ENCODE measurements at regions not wholly inside any gene's neighbourhood (a gene's known extent, or its start where the extent isn't known, plus 50 kb on each side); places are given as distances from the start of the nearest gene placed in this dataset.
A peak's percentile ranks its signal among the peaks of the same experiment; 100 is the strongest.

GRCh38 chr18:31225668-31226067 lies 63.0 kb upstream of the DSC1 start:
- DNase-seq: no peak
- H3K36me3 ChIP-seq: no peaks in the 10 kb centered on the region
- no peak overlapping the region for H3K27ac ChIP-seq
- H3K4me1 ChIP-seq: no peaks in the 10 kb centered on the region
- no peaks in the 10 kb centered on the region for H3K27me3 ChIP-seq
- H3K4me3 ChIP-seq: no peak overlapping the region
- no peak for TF ChIP-seq CTCF (IDR thresholded peaks at IDR 0.05)
- intact Hi-C loops (cut with DNase I): no loop called here
- peaks cover 0 to 4% of the 10 kb centered on the region in 2 donors for H3K9me3 ChIP-seq
- peak; percentile 66 for ATAC-seq

- DNase-seq (no peak), ATAC-seq (no peak)
- no peak overlapping the region for H3K27ac ChIP-seq
- H3K9me3 ChIP-seq: no peaks in the 10 kb centered on the region
- H3K27me3 ChIP-seq: no peaks in the 10 kb centered on the region
- H3K4me3 ChIP-seq: no peak overlapping the region
- H3K4me1 ChIP-seq: no peaks in the 10 kb centered on the region
- intact Hi-C loops (cut with DNase I): no loop called here
- no peaks in the 10 kb centered on the region for H3K36me3 ChIP-seq
- TF ChIP-seq CTCF (IDR thresholded peaks at IDR 0.05): no peak
Measured at GRCh38 chr18:31227497-31228229, 65.0 kb upstream of the DSC1 start.

- intact Hi-C loops (cut with DNase I): no loop called here
- no peaks in the 10 kb centered on the region for H3K36me3 ChIP-seq
- ATAC-seq (no peak), DNase-seq (no peak)
- H3K4me1 ChIP-seq: no peaks in the 10 kb centered on the region
- H3K4me3 ChIP-seq: no peak overlapping the region
- H3K27ac ChIP-seq: no peak overlapping the region
- no peak for TF ChIP-seq CTCF (IDR thresholded peaks at IDR 0.05)
- H3K27me3 ChIP-seq: no peaks in the 10 kb centered on the region
- no peaks in the 10 kb centered on the region for H3K9me3 ChIP-seq
Measured at GRCh38 chr18:31229829-31230228, 67.2 kb upstream of the DSC1 start.

GRCh38 chr18:31230495-31230894 lies 67.8 kb upstream of the DSC1 start:
- DNase-seq (no peak), ATAC-seq (no peak)
- Histone ChIP-seq H3K27ac (no peak overlapping the region), H3K36me3 (no peaks in the 10 kb centered on the region), H3K27me3 (no peaks in the 10 kb centered on the region), H3K4me1 (no peaks in the 10 kb centered on the region), H3K4me3 (no peak overlapping the region), H3K9me3 (no peaks in the 10 kb centered on the region)
- TF ChIP-seq CTCF (IDR thresholded peaks at IDR 0.05): no peak
- intact Hi-C loops (cut with DNase I): no loop called here

- intact Hi-C loops (cut with DNase I): no loop called here
- Histone ChIP-seq H3K27ac (no peak overlapping the region), H3K4me3 (no peak overlapping the region), H3K27me3 (no peaks in the 10 kb centered on the region), H3K4me1 (no peaks in the 10 kb centered on the region), H3K36me3 (no peaks in the 10 kb centered on the region), H3K9me3 (no peaks in the 10 kb centered on the region)
- DNase-seq (no peak), ATAC-seq (no peak)
- TF ChIP-seq CTCF (IDR thresholded peaks at IDR 0.05): no peak
Measured at GRCh38 chr18:31232013-31232412, 69.4 kb upstream of the DSC1 start.

Data from left lung (tissue), 4 donors.